NCI-H446 (cell line): ENCODE measurements at regions not wholly inside any gene's neighbourhood (a gene's known extent, or its start where the extent isn't known, plus 50 kb on each side); places are given as distances from the start of the nearest gene placed in this dataset.
"Not testable (repeated sequence)": the region's sequence is repeated elsewhere in the genome, so short reads cannot be mapped to it uniquely, and the experiment has no call there.

Source experiments
- DNase-seq, 2 experiments: peaks; one replicate each; lab custom pipeline; 2025; lab: John Stamatoyannopoulos, UW

GRCh38 chr6:85010865-85011264, 246.5 kb upstream of the TBX18 start:
- no peak for DNase-seq

GRCh38 chr6:85008296-85009009, 244.1 kb upstream of the TBX18 start:
- peak in 1 of 2 experiments; percentile 22 for DNase-seq

- no peak for DNase-seq
These were observed 242.0 kb upstream of the TBX18 start for GRCh38 chr6:85006362-85006761.

GRCh38 chr6:85005494-85005893, 241.1 kb upstream of the TBX18 start:
- DNase-seq, result no peak

GRCh38 chr6:85004361-85004995, 240.1 kb upstream of the TBX18 start:
- peak in 1 of 2 experiments; percentile 38 for DNase-seq

- no peak for DNase-seq
These were observed 238.4 kb upstream of the TBX18 start for GRCh38 chr6:85002847-85003246.

GRCh38 chr6:85000001-85000400, 235.6 kb upstream of the TBX18 start:
- no peak for DNase-seq

- no peak for DNase-seq
These were observed 233.8 kb upstream of the TBX18 start for GRCh38 chr6:84998223-84998622.

- not testable (repeated sequence) for DNase-seq
These were observed 224.4 kb upstream of the TBX18 start for GRCh38 chr6:84988766-84989165.

GRCh38 chr6:84985490-84985889, 221.1 kb upstream of the TBX18 start:
- DNase-seq, result not testable (repeated sequence)

GRCh38 chr6:84979541-84979940, 215.1 kb upstream of the TBX18 start:
- DNase-seq, result no peak

- DNase-seq, result no peak
These were observed 212.9 kb upstream of the TBX18 start for GRCh38 chr6:84977363-84977705.

GRCh38 chr6:84976526-84977362, 212.3 kb upstream of the TBX18 start:
- DNase-seq, result no peak

- no peak for DNase-seq
These were observed 210.9 kb upstream of the TBX18 start for GRCh38 chr6:84975316-84975715.

GRCh38 chr6:84973606-84974005, 209.2 kb upstream of the TBX18 start:
- DNase-seq, result no peak

GRCh38 chr6:84967965-84968364, 203.6 kb upstream of the TBX18 start:
- DNase-seq, result no peak

- peak; percentile 6 to 14 for DNase-seq
These were observed 203.0 kb upstream of the TBX18 start for GRCh38 chr6:84967389-84967788.

GRCh38 chr6:84953111-84953755, 188.8 kb upstream of the TBX18 start:
- no peak for DNase-seq

- not testable (repeated sequence) for DNase-seq
These were observed 180.5 kb upstream of the TBX18 start for GRCh38 chr6:84944926-84945325.

GRCh38 chr6:84943905-84944304, 179.5 kb upstream of the TBX18 start:
- no peak for DNase-seq

GRCh38 chr6:84941609-84942008, 177.2 kb upstream of the TBX18 start:
- DNase-seq, result not testable (repeated sequence)

GRCh38 chr6:84929212-84929611, 164.8 kb upstream of the TBX18 start:
- no peak for DNase-seq
